EH (cell line): ENCODE measurements at regions not wholly inside any gene's neighbourhood (a gene's known extent, or its start where the extent isn't known, plus 50 kb on each side); places are given as distances from the start of the nearest gene placed in this dataset.
"Not testable (repeated sequence)": the region's sequence is repeated elsewhere in the genome, so short reads cannot be mapped to it uniquely, and the experiment has no call there.

Experiments used
- DNase-seq: peaks from one replicate; pipeline ENCODE4 v3.0.0-alpha.2; 2015; ENCODE audit warnings: low read depth

DNA sequence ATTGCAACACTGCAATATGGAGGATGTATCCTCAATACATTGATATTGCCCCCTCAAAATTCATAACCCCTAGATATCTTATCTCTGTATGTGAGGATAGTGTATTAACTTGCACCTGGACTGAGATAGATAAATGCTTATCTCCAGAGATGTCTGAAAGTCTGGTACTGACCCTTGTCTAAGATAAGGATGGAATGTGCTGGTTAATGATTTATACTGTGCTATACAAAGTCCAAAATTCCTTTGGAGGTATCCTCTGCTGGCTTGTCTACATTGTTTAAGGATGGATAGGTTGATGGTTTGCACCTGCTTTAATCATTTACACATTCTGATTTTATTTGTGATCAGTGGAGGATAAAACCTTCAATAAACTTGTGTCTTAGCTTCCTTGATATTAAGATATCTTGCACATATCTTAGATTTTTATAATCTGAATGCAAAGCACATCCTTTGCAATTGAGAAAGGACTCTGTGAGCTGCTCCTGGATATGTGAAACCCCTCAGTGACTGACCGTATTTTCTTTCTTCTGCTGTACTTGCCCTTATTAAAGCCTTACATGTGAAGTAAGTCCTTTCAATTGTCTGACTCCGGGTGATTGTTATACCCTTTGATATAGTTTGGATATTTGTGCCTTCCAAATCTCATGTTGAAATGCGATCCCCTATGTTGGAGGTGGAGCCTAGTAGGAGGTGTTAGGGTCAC is 430.3 kb upstream of the MAOA start:
- no peak for DNase-seq

DNA sequence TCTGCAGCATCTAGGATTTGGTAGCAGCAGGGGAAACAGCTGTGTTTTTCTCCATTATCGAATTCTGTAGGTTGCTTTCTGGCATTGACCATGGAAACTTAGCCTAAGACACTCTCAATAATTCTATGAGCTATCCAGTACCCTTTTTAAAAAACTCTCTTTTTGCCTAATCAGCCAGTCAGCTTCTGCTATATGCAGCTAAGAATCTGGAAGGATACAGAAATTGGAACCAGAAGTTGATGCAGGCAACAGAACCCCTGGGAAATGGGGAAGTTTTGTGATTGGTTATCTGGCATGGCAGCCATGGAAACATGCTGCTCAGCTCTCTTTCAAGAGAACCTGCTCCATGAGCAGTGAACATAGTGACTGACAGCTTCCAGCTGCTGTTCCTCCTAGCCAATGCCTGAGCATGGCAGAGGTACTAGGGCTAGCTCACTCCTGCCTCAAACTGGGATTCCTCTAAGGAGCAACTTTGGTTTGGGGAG is 417.6 kb upstream of the MAOA start:
- DNase-seq, result no peak

DNA sequence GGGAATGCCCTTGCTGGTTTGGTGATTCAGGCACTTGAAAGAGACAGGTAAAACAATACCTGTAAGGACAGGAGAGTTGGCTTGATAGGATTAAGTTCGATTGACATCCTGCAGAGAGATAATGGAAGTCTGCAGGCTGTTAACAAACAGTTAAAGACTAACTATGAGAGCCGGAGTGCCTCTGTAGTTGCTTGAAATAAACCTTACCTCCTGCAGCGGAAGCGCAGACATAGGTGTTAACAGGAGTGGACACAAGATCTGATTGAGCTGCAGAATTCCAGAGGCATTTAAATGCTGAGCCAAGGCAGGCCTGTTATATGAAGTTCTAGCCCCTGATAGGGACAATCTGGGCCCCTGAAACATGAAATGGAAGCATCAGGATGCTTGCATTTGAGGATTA is 416.7 kb upstream of the MAOA start:
- DNase-seq, result no peak

DNA sequence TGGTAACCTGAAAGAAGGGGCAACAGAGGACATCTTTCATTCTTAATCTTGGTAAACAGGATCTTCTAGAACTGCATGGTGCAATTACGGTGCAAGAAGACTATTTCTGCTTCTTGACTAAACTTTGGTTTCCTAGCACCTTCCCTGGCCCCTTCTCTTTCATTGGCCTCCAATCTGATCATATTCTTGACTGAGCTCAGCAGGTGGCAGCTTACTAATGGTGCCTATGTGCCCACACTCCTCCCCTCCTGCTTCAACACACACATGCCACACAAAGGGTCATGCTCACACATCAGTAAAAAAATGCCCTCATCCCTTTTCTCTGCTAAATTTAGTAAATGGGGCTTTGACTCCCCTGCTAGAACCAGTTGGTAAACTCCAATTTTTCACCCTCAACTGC is 400.5 kb upstream of the MAOA start:
- no peak for DNase-seq

DNA sequence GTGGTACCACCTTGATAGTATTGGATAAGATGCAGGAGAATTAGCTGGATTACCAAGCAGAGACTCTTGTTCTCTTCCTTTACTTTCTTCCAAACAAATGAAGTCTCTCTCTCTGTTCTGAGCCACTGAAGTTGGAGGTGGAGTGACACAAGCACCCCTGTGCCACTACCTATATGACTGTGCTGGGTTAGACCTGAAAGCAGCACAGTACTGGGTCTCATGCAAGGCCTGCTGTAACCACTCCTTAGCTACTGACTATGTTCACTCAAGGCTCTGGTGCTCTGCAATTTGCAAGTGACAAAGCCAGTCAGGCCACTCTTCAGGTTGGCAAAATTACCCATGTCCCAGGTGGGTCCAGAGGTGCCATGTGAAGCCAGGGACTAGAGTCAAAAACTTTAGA is 389.6 kb upstream of the MAOA start:
- no peak for DNase-seq

DNA sequence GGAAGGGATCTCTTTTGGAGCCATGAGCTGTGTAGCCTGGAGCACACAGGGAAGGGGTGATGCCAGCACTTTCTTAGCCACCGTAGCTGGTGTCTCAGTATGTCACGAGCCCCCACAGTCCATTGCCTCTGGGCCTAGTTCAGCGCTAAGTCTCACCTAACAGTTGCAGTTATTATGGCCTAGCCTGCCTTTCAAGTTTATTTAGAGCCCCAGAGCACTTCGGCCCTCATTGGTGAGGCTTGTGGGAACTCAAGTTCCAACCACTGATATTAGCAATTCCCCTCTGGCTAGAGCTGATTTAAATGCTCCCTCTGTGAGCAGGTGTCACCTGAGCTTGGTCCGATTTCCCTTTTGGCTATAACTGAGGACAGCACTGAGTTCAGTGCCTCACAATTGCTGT is 388.4 kb upstream of the MAOA start:
- DNase-seq, result no peak

DNA sequence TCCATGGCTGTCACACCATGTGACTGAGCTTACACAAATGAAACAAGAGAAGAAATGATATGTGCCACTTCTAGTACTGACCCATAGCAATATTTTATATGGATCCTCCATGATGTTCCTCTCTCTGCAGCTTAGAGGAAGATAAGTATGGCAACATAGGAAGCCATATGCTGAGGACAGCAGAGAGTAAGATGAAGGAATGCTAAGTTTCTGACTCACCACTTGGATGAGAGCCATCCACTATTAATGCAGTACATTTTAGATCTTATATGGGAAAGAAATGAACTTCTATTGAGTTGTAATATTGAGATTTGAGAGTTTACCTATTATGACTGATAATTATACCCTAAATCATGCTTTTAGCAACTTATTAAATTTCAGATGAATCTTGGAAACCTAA is 386.9 kb upstream of the MAOA start:
- peak; percentile 0 for DNase-seq

DNA sequence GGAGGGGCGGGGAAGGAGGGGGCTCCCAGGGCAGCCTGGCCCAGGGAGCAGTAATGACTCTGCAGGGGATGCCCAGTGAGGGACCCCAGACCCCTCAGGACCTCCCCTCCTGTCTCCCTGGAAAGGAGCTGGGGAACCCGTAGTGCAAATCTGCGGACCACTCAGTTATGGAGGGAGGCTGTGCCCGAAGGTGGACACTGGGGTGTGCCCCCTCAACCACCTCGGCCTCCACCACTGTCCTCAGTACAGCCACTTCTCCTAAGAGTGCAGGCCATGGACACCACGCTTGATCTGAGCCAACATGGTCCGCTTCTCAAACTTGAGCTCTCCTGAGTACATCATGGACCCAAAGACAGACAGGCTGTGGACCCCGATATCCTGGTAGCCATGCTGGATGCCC is 378.2 kb upstream of the MAOA start:
- DNase-seq, result no peak

DNA sequence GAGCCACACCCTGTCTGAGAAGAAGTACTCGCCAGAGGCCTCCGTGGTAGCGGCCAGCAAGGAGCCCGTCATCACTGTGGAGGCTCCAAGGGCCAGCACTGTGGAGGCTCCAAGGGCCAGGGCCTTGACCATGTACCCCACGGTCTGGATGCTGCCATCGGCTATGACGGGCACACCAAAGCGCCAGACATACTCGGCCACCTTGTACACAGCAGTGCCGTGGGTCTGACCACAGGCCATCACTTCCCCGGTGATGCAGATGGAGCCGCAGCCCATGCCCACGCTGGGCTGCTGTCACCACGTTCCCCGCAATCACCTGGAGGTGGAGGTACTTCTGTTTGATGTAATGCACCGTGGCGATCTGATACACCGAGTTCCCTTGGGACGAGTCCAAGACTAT is 377.7 kb upstream of the MAOA start:
- no peak for DNase-seq

DNA sequence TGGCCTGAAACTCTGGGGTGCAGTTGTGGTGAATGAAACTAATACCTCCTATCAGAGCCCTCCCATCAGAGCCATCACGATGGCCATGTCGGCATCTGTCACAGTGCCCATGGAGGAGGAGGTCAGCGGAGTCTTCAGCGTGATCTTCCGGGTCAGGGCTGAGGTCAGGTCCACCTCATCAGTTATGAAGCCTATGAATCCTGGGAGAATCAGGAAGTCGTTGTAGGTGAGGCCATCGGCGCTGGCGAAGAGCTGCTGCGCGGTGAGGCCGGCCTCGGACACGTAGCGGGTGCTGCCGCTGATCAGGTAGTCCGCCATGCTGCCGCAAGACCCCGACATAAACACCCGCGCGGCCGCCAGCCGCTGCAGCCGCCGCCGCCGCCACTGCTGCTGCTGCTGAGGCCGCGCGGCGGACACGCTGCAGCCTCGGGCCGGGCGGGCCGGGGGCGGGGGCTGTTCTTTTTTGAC is 376.7 kb upstream of the MAOA start:
- no peak for DNase-seq

DNA sequence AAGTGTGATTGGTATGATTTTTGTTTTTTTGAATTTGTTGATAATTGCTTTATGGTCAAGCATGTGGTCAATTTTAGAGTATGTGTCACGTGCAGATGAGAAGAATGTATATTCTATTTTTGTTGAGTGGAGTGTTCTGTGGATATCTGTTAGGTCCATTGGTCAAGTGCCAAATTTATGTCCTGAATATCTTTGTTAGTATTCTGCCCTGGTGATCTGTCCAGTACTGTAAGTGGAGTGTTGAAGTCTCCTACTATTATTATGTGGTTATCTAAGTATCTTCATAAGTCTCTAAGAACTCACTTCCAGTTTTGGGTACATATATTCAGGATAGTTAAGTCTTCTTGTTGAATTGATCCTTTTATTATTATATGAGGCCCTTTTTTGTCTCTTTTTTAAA is 372.9 kb upstream of the MAOA start:
- DNase-seq, result no peak

DNA sequence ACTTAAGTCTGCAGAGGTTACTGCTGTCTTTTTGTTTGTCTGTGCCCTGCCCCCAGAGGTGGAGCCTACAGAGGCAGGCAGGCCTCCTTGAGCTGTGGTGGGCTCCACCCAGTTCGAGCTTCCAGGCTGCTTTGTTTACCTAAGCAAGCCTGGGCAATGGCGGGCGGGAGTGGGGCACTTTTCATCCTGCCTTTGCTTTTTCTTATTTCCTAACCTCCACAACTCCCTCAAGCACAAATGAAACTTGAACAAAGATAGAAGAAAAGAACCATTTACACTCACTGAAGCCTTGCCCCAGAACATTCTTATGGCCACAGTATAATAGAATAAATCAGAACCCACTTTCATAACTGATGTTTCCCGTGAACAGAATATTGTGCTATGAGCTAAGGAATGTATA is 344.5 kb upstream of the MAOA start:
- DNase-seq, result not testable (repeated sequence)

DNA sequence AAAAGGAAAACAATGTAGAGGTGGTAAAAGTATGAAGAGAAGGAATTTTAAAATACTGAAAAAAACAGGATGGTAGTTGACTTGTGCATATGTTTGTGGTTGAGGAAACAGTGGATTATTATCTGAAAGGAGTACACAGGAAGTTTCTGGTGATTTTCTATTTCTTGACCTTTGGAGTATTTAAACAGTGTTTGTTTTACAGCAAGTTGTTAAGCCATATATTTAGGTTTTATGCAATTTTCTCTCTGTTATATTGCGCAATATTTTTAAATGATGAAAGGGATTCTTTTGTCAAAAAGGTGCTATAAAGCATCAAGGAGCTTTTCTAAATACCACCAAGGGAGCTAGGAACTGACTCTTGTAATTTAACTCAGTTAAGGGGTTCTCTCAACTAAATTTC is 343.1 kb upstream of the MAOA start:
- DNase-seq, result no peak

DNA sequence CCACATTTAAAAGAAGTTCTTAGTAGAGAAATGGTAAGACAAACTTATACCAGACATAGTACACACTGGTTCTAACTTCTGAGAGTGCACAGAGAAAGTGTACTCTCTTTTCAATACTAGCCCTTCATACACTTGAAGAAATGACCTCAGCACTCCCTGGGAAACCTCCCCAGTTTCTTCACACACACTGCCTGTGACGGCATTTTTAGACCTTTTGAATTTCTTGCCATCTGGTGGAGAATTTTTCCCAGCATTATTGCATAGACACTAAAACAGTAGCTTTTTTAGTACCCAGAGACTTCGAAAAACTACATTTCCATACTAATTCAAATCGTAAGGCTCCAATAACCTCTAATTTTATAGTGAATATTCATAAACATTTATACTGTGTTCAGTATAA is 341.6 kb upstream of the MAOA start:
- DNase-seq, result no peak

DNA sequence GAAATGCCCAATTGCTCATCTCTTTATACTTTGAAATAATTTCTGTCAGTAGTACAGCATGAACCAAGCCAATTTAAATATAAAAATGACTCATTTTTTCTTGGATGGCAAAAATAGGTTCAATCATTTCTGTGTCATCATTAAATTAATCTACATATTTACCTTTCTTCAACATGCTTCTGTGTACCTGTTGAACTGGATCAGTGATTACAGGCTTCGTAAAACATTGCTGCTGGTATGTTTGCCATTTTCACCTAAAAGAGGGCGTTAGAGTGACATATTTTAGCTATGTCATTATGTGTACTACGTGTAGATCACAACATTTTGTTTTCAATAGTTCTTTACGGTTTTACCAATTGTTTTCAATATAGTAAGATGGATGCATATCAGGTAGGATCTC is 340.5 kb upstream of the MAOA start:
- DNase-seq, result no peak

DNA sequence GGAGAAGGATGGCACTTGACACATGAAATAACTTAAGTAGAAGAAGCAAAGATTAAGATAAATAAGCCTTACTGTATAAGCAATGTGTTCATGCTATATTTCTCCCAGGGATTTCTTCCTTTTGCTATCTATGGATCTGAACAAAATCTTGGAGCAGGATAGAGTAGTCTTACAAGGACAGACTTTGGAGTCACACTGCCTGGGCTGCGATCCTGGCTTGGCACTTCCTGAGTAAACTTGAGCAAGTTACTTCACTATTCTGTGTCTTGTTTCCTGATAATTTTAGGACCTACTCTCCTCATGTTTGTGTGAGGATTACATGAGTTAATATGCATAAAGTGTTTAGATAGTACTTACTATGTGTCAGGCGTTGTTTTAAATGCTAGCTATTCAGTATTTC is 340.0 kb upstream of the MAOA start:
- no peak for DNase-seq

DNA sequence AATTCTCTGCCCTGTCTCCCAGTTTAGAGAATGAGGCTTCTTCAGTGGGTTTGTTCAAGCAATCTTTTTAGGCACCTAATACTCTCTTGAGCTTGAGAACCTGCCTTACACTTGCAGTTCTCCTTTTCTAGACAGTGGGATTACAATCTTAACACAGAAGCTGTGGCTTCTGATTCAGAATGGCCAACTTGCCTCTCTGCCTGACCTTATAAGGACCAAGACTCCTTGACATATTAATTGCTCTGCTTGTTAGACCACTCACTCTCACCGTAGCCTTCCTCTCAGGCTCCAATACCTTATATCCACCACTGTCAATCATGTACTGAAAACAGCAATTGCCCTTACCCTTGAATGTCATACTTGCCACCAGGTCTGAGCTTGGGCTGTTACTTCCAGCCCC is 338.7 kb upstream of the MAOA start:
- no peak for DNase-seq

DNA sequence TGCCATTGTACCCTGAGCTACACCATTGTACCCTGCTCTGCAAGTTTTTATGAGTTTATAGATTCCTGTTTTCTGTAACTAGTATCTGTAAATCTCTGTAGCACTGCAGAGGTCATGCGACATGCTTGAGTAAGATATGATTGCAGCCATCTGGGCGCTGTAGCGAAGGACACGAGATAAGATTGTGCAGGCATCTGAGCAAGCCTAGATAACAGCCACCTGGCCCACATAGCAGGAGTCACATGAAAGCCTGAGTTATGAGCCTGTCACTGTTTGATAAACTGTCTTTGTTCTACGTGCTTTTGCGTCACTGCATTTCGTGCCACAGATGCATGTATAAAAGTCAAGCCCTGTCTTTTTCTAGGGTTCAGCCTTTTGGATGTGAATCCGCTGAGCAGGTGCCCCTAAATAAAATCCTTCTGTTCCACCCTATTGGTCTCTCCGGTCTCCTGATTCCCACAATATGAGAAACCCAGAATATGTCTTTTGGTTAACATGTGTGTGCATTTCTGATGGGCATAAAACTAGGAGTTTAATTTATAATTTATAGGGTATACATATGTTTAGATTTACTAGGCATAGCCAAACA is 327.6 kb upstream of the MAOA start:
- DNase-seq, result no peak

DNA sequence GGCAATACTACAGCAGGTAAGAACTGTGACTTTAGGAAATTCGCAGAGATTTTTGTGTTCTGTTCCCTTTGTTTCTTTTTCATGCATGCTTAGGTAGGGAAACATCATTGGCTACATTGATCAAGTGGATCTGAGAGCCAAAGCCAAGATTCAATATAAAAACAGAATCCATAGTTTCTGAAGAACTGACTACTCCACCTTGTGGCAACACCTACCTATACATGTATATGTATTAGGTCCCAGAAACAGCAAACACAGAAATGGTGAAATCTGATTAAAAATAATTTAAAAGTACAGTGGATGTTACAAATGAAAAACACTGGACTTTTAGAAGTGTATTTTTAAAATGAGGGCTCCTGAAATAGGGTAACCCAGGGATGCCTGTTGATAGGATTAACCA is 322.6 kb upstream of the MAOA start:
- no peak for DNase-seq

DNA sequence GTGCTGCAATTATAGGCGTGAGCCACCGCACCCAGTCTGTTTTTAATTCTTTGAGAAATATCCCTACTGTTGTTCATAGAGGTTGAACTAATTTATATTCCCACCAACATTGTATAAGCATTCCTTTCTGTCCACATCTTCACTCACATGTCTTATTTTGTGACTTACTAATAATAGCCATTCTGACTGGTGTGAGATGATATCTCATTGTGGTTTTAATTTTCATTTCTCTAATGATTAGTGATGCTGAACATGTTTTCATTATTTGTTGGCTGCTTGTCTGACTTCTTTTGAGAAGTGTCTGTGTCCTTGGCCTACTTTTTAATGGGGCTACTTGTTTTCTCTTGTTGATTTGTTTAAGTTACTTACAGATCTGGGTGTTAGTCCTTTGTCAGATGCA is 310.9 kb upstream of the MAOA start:
- no peak for DNase-seq

DNA sequence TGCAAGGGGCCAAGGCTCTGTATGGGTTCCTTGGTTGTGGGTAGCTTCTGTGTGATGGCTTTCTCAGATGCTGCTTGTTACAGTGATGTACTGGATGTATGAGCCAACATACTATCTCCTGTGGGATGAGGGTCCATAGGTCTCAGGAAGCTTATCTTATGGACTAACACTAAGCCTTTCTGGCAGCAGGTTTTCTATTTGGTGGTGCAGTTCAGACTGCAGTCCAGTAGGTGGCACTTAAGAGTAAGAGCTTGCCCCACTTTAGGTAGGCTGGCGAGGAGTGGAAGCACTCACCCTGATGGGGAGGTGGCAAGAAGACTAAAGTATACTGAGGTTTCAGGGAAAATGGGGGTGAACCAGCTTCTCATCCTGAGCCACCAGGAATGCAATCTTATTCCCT is 306.7 kb upstream of the MAOA start:
- peak; percentile 24 for DNase-seq

DNA sequence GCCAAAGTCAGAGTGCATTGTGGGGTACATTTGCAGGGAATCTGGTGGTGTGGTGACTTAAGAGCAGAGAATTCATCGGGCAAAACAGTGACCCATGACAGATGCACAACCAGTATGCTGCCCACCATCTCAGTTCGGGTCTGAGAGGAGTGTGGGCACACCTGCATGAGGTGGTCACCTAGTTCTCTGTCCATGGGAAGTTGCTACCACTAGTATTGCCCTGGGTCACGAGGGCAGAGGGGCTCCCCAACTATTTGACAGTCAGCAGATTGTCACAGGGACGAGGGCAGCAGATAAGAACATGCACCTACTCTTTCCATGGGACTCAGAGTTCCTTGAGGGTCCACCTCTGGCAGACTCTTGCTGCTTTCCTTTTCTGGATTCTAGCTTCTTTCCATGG is 305.2 kb upstream of the MAOA start:
- no peak for DNase-seq

DNA sequence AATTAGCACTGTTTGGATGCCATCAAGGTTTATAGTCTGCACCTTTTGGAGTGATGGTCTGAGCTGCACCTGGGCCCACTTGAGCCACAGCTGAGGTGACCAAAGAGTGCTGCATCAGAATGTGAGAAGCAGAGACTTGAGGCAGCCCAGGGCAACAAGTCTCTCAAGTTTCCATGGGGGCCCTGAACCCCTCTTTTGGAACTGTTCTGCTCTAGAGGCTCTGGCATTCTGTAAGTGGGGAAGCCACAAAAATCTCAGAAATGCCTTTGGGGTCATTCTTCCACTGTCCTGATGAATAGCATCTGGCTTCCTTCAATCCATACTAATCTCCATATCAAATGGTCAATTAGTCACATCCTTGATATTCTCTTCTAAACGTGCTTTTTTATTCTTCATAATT is 298.4 kb upstream of the MAOA start:
- no peak for DNase-seq

DNA sequence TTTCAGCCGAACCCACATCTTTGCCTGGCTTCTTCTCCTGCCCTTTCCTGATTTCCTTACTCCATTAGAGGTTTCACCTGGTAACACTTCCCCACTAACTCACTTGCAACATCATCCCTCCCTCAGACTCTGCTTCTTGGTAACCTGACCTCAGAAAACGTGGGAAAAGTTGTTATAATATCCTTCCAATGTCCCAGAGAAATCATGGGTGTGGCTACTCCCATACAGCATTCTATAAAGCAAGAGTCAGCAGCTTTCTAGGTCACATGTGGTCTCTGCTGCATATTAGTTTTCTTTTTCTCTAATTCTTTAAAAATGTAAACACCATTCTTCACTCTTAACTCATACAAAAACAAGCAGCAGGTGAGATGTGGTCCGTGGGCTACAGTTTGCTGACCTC is 283.1 kb upstream of the MAOA start:
- no peak for DNase-seq
